Panc1 (cell line): ENCODE measurements at regions not wholly inside any gene's neighbourhood (a gene's known extent, or its start where the extent isn't known, plus 50 kb on each side); places are given as distances from the start of the nearest gene placed in this dataset.

Source experiments
- ATAC-seq: fragments of 200-7000 bp; cut with Tn5 transposase; 2 replicates; pipeline ENCODE4 v1.9.1; 2020; ENCODE audit warnings: mild to moderate bottlenecking, moderate library complexity
- BruUV-seq: library from RNA; stranded (reverse); fragments of 400-500 nt; replicated peaks from 2 replicates; lab custom pipeline; 2021; lab: Mats Ljungman, UMichigan
- CTCF ChIA-PET: fragments of 300-600 bp; sonication (Branson Sonifier 250); formaldehyde crosslinking; loops from one replicate; lab custom pipeline; 2022; ENCODE audit warnings: antibody characterized with exemption; lab: Charles Lee
- POLR2A ChIA-PET: fragments of 300-600 bp; sonication (Branson Sonifier 250); formaldehyde crosslinking; loops from one replicate; lab custom pipeline; 2022; ENCODE audit warnings: antibody characterized with exemption; lab: Charles Lee
- DNase-seq: peaks from one replicate; pipeline ENCODE4 v3.0.0-alpha.2; 2010; ENCODE audit warnings: low read depth, low spot score
- H3K27ac ChIP-seq: 2 replicates; pipeline ENCODE4 v1.5.1; 2011; ENCODE audit warnings: mild to moderate bottlenecking, low read length, inconsistent platforms
- H3K27me3 ChIP-seq: fragments of 200-500 bp; sonication (Bioruptor generic); 2 replicates; pipeline ENCODE4 v1.6.0; 2014; ENCODE audit warnings: low read length, inconsistent platforms; ENCODE audit not compliant: control insufficient read depth, insufficient read depth
- H3K36me3 ChIP-seq: fragments of 200-500 bp; sonication (Bioruptor generic); 2 replicates; pipeline ENCODE4 v1.5.1; 2014; ENCODE audit warnings: inconsistent platforms, mild to moderate bottlenecking, low read length, moderate library complexity; ENCODE audit not compliant: control insufficient read depth, insufficient read depth
- H3K4me1 ChIP-seq: 2 replicates; pipeline ENCODE4 v1.5.1; 2011; ENCODE audit warnings: inconsistent platforms, mild to moderate bottlenecking, low read length, moderate library complexity; ENCODE audit not compliant: control insufficient read depth, insufficient read depth
- H3K4me3 ChIP-seq, 2 experiments: 2 replicates each; pipeline ENCODE4 v1.5.1; 2011 to 2012; ENCODE audit warnings: low read depth in 2 of 2, low read length in 2 of 2, mild to moderate bottlenecking in 2 of 2, inconsistent platforms in 1 of 2, moderate library complexity in 1 of 2
- H3K9me3 ChIP-seq: fragments of 200-500 bp; sonication (Bioruptor generic); 2 replicates; pipeline ENCODE4 v1.5.1; 2014; ENCODE audit warnings: low read depth, mild to moderate bottlenecking, inconsistent platforms, low read length, moderate library complexity; ENCODE audit not compliant: control insufficient read depth, insufficient read depth
- POLR2AphosphoS5 ChIP-seq: IDR thresholded peaks from 2 replicates; pipeline ENCODE4 v1.6.1; 2012; ENCODE audit warnings: mild to moderate bottlenecking, low read depth, low read length, moderate library complexity
- SIN3A ChIP-seq: IDR thresholded peaks from 2 replicates; pipeline ENCODE4 v1.6.1; 2012; ENCODE audit warnings: low read depth, mild to moderate bottlenecking, low read length, moderate library complexity, borderline replicate concordance; ENCODE audit not compliant: insufficient read depth
- TCF7L2 ChIP-seq: IDR thresholded peaks from 2 replicates; pipeline ENCODE4 v1.6.1; 2011; ENCODE audit warnings: mild to moderate bottlenecking, low read depth, low read length, inconsistent platforms
- in situ Hi-C: cut with HindIII; loops from 2 replicates; pipeline ENCODE4 v1.10.0; 2016; ENCODE audit warnings: low sequenced_read_pairs, low pct_unique_long_range_greater_than_20kb
- intact Hi-C: fragments of 100-400 bp; cut with micrococcal nuclease; formaldehyde crosslinking; loops from one replicate; pipeline ENCODE4 v1.10.0; 2022; ENCODE audit not compliant: unreplicated experiment
- TF ChIP-seq, protein P1 (sequence below): fragments of 450-650 bp; IDR thresholded peaks from 2 replicates; pipeline ENCODE4 v1.5.1; 2017; ENCODE audit warnings: mild to moderate bottlenecking
- TF ChIP-seq, protein P2 (sequence below), 2 experiments: IDR thresholded peaks; 2 replicates each; pipeline ENCODE4 v1.6.1; 2011 to 2012; ENCODE audit warnings: low read depth in 2 of 2, control low read depth in 1 of 2, low read length in 1 of 2, mild to moderate bottlenecking in 1 of 2, moderate library complexity in 1 of 2; ENCODE audit not compliant: insufficient read depth in 1 of 2

DNA sequence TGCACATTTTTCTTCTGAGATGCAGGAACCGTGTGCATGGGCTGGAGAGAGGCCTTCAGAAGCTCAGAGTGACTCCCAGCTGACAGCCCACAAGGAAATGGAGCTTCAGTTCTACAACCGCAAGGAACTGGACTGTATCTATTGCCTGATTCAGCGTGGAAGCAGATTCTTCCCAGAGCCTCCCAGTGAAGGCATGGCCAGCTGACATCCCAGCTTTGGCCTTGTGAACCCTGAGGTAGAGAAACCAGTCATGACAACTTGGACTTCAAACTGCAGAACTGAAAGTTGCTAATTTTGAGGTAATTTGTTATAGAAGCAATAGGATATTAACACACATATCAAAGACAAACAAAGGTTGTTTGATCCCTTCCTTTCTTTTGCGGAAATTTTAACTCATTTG is 94.3 kb upstream of the NOX3 start:
- TF ChIP-seq TCF7L2 (no peak), POLR2AphosphoS5 (no peak), SIN3A (no peak)
- TF ChIP-seq, protein P1, sequence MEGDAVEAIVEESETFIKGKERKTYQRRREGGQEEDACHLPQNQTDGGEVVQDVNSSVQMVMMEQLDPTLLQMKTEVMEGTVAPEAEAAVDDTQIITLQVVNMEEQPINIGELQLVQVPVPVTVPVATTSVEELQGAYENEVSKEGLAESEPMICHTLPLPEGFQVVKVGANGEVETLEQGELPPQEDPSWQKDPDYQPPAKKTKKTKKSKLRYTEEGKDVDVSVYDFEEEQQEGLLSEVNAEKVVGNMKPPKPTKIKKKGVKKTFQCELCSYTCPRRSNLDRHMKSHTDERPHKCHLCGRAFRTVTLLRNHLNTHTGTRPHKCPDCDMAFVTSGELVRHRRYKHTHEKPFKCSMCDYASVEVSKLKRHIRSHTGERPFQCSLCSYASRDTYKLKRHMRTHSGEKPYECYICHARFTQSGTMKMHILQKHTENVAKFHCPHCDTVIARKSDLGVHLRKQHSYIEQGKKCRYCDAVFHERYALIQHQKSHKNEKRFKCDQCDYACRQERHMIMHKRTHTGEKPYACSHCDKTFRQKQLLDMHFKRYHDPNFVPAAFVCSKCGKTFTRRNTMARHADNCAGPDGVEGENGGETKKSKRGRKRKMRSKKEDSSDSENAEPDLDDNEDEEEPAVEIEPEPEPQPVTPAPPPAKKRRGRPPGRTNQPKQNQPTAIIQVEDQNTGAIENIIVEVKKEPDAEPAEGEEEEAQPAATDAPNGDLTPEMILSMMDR, result no peak
- TF ChIP-seq, protein P2, sequence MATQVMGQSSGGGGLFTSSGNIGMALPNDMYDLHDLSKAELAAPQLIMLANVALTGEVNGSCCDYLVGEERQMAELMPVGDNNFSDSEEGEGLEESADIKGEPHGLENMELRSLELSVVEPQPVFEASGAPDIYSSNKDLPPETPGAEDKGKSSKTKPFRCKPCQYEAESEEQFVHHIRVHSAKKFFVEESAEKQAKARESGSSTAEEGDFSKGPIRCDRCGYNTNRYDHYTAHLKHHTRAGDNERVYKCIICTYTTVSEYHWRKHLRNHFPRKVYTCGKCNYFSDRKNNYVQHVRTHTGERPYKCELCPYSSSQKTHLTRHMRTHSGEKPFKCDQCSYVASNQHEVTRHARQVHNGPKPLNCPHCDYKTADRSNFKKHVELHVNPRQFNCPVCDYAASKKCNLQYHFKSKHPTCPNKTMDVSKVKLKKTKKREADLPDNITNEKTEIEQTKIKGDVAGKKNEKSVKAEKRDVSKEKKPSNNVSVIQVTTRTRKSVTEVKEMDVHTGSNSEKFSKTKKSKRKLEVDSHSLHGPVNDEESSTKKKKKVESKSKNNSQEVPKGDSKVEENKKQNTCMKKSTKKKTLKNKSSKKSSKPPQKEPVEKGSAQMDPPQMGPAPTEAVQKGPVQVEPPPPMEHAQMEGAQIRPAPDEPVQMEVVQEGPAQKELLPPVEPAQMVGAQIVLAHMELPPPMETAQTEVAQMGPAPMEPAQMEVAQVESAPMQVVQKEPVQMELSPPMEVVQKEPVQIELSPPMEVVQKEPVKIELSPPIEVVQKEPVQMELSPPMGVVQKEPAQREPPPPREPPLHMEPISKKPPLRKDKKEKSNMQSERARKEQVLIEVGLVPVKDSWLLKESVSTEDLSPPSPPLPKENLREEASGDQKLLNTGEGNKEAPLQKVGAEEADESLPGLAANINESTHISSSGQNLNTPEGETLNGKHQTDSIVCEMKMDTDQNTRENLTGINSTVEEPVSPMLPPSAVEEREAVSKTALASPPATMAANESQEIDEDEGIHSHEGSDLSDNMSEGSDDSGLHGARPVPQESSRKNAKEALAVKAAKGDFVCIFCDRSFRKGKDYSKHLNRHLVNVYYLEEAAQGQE (IDR thresholded peaks at IDR 0.05; ENCODE audit: insufficient read depth in 1 of 2, low read depth in 2 of 2, low read length in 1 of 2), result no peak
- H3K4me3 ChIP-seq, result no peak overlapping the region
- no TSS peak for BruUV-seq
- no peaks in the 10 kb centered on the region for H3K36me3 ChIP-seq
- no peaks in the 10 kb centered on the region for H3K27me3 ChIP-seq
- no peaks in the 10 kb centered on the region for H3K4me1 ChIP-seq
- intact Hi-C loops, result no loop called here
- POLR2A ChIA-PET, result no interaction called here
- in situ Hi-C loops, result no loop called here
- H3K27ac ChIP-seq, result no peak overlapping the region
- no peak for ATAC-seq
- CTCF ChIA-PET, result no interaction called here
- no peak for DNase-seq
- no peaks in the 10 kb centered on the region for H3K9me3 ChIP-seq

DNA sequence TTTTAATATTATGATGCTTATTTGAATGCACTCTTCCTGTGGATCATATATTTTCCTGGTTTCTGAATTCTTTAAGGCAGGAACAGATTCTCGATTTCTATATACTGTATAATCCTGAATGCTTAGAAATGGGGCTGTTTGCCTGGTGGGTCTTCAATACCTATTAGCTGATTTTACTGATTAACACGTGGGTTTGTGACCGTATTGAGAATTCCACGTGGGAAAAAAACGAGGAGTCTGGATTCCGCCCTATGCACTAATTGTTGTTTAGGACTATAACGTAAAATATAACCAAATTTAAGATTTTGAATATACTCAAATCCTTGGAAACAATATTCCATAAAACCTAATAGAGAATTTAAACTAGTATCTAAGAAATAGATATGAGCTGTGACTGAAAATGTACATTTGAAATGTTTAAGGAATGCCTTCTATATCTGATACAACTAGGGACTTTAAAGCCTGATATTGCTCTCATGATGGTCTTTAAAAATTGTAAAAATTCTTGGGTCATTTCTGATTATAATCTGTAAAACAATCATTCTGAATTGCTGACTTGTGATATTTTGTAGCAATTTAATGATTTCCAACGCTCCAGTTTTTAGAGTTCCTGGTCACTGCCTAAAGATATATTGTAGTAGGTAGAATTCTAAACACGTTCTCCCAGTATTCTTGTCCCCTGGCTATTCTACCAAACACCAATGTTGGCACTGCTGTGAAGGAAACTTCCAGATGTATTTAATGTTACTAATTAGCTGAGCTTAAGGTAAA is 93.6 kb upstream of the NOX3 start:
- no peak overlapping the region for H3K27ac ChIP-seq
- no peak overlapping the region for H3K4me3 ChIP-seq
- H3K27me3 ChIP-seq, result no peaks in the 10 kb centered on the region
- H3K4me1 ChIP-seq, result no peaks in the 10 kb centered on the region
- intact Hi-C loops (no loop called here), in situ Hi-C loops (no loop called here)
- DNase-seq (no peak), ATAC-seq (no peak)
- POLR2A ChIA-PET, result no interaction called here
- H3K36me3 ChIP-seq, result no peaks in the 10 kb centered on the region
- no TSS peak for BruUV-seq
- no peaks in the 10 kb centered on the region for H3K9me3 ChIP-seq
- TF ChIP-seq POLR2AphosphoS5 (no peak), SIN3A (no peak), TCF7L2 (no peak)
- TF ChIP-seq, protein P2 (IDR thresholded peaks at IDR 0.05; ENCODE audit: insufficient read depth in 1 of 2, low read depth in 2 of 2, low read length in 1 of 2), result no peak
- TF ChIP-seq, protein P1, result no peak
- CTCF ChIA-PET, result no interaction called here
